T47D (cell line): ENCODE measurements at regions not wholly inside any gene's neighbourhood (a gene's known extent, or its start where the extent isn't known, plus 50 kb on each side); places are given as distances from the start of the nearest gene placed in this dataset.

Experiments used
- DNase-seq, 2 experiments: peaks; one replicate each; pipeline versions ENCODE4 v3.0.0 to v3.0.0-alpha.2; 2011 to 2012; ENCODE audit warnings: low read depth in 1 of 2, low spot score in 1 of 2
- JUND ChIP-seq: IDR thresholded peaks from 2 replicates; pipeline ENCODE4 v1.6.1; 2012; ENCODE audit warnings: low read depth
- in situ Hi-C: cut with HindIII; loops from 2 replicates; pipeline ENCODE4 v1.10.0; 2016; ENCODE audit warnings: low sequenced_read_pairs, low pct_unique_long_range_greater_than_20kb

DNA sequence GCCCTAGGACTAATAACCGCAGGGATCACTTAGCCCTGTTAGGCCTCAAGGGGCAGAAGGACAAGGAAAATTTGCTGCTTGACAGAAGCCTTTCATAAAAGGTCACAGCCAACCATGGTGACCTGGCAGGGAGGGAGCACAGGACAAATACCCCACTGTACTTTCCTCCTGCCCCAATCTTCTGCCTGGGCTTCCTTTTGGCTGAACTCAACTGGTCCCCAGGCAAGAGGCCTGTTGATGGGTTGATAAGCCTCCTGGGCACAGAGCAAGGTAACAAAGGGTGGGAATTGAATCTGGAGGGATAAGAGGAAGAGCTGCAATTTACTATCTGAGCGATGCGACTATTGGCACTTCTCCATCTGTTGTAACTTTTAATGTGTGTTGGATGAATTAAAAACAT is 392.9 kb downstream of the RASEF start:
- in situ Hi-C loops: no loop called here
- no peak for TF ChIP-seq JUND
- no peak for DNase-seq

DNA sequence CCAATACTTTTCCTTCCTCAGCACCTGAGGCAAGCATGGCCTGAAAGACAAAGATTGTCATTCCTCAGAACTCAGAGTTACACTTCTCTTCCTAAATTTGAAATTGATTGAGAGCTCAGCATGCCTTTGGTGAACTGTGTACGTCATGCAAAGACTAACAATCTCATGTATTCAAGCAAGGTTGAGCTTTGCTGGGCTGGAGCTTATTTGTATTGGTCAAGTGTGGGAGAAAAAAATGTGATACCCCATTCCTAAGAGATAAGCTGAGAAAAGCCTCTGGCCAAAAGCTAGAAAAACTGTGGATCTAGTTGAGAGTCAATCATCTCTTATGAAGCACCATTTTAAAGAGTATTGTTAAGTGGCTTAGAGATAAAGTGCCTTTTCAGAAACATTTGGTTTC is 392.2 kb downstream of the RASEF start:
- in situ Hi-C loops: no loop called here
- DNase-seq: no peak
- TF ChIP-seq JUND: no peak

DNA sequence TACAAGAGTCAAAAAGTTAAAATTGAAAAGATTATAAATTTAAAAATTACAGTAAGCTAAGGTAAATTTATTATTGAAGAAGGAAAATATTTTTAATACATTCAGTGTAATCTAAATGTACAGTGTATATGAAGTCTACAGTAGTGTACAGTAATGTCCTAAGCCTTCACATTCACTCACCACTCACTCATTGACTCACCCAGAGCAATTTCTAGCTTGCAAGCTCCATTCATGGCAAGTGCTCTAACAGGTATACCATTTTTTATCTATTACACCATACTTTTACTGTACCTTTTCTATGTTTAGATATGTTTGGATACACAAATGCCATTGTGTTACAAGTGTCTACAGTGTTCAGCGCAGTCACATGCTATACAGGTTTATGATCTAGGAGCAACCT is 389.7 kb downstream of the RASEF start:
- no peak for DNase-seq
- no peak for TF ChIP-seq JUND
- in situ Hi-C loops: no loop called here

DNA sequence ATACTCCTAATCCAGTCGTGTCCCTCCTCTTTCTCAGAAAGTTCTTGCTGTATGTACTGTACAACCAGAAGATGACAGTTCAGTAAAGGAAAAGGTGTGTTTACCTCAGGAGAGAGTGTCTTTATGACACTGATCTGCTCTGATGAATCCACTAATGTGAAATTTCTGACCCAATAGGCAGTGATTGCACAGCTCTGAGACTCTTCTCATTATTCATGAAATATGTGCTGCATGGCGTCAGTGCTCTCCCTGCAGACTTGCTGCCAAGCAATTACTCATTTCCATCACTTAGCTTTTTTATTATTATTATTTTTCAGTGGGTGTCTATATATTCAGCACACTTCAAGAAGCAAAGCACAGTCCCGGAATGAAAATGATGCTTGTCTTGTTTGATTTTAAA is 389.0 kb downstream of the RASEF start:
- in situ Hi-C loops: no loop called here
- no peak for DNase-seq
- no peak for TF ChIP-seq JUND

DNA sequence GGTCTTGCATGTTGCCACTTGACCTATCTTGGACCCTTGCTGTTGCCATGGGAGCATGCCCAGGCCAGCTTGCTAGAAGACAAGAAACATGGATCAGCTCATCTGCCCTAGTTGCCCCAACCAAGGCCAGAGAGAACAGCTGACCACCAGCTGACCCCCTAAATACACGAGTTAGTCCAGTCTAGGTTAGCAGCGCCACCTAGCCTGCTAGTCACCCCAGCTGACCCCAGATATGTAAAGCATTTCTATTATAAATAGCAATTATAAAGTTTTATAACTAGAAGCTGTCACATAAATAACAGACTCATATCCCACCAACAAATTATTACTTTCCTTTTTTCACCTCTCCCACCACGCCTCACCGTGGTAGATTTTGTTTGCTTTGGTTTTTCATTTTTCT is 387.8 kb downstream of the RASEF start:
- in situ Hi-C loops: no loop called here
- TF ChIP-seq JUND: no peak
- no peak for DNase-seq

DNA sequence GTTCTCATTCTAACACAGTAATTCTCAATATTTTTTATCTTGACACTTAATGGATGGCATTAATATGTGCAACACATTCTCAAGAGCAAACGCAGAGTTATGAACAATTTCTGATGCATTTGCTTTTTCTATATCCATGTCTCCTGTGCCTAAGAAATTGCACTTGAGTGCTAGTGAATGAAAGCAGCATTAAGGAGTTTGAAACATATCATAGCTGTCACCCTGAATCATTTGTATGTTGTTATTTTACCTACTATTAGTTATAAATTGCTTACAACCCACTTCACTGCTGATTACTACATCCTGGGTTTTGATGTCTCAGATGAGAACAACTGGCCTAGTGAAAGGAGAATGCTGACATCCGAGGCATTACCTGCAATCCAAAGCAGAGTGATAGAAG is 387.3 kb downstream of the RASEF start:
- no peak for TF ChIP-seq JUND
- in situ Hi-C loops: no loop called here
- DNase-seq: no peak

DNA sequence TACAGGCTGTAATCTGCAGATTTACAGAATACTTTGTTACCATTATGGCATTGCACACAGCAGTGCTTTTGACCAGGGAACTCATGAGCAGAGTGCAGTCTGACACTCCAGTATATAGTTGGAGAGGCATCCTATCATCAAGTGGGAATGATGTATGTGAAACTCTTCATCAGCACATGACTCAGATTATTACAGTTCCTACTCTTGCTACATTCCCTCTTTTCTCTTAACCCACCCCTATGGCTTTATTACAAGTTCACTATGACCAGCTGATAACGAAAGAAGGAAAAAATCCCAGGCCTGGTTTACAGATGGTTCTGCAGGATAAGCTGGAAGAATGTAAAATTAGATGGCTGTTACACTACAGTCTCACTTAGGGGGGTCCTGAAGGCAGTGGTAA is 385.9 kb downstream of the RASEF start:
- in situ Hi-C loops: no loop called here
- TF ChIP-seq JUND: no peak
- DNase-seq: no peak

DNA sequence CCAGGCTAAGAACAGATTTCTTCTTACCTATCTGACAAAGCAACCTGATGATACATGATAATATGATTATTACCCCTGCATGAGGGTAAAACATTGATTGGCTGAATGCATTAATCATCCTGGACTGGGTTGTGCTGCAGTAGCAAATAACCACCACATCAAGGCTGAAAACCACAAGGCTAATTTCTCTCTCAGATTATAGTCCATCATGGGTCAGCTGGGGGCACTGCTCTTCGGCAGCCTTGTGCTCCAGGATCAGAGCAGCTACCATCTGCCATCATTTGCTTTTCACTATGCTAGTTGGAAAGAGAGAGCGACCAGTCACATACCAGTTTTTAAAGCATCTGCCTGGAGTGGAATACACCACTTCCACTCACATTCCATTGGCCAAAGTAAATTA is 383.5 kb downstream of the RASEF start:
- no peak for TF ChIP-seq JUND
- no peak for DNase-seq
- in situ Hi-C loops: no loop called here

DNA sequence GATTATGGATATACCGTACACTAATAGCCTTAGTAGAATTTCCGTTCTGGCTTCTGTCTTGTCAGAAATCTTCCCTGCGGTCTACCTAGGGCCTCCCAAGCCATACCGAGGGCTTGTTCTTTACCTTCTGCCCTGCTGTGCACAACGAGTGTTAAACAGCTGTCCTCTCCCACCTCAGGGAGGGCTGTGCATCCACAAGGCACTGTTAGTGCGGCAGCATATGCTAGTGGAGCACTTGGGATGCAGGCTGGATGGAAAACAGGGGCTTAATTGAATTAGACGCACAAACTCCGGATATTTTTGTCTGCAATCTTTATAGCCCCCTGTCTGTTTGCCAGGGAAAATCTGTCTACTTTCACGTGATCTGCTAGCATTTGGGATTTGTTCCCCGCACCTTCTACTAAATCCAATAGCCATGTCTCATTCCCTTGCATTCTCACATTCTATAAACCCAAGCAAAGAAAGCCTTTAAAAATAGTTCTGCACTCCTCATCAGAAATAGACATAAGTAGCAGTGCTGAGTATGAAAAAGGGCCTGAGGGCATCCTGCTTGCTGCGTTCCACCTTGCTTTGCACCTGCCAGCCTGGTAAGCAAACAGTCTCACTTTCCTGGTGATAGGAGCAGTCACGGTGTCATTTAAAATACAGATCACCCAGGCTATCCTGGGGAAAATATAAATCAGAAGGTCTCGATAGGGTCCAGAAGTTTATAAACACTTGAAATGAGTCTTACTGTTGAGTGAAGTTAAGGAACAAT is 382.6 kb downstream of the RASEF start:
- TF ChIP-seq JUND: no peak
- peak; percentile 9 to 54 for DNase-seq
- in situ Hi-C loops: no loop called here

DNA sequence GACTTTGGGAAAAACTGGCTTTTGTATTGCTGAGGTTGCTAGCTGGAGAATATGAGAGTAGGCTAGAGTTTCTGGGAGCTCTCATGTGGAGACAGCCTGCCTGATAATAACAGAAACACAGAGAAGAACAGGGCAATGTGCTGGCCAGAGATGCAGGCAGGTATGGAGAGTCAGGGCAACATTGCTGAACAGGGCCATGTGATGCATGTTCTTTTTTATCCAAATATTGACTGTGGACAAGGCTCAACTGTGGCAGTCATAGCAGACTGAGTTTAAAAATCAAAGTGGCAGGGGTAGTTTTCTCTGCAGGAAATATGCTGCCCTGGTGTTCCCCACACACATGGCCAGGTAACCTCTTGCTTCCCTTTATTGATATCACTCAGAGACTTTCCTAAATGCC is 381.1 kb downstream of the RASEF start:
- no peak for TF ChIP-seq JUND
- DNase-seq: peak in 1 of 2 experiments; percentile 30
- in situ Hi-C loops: no loop called here

DNA sequence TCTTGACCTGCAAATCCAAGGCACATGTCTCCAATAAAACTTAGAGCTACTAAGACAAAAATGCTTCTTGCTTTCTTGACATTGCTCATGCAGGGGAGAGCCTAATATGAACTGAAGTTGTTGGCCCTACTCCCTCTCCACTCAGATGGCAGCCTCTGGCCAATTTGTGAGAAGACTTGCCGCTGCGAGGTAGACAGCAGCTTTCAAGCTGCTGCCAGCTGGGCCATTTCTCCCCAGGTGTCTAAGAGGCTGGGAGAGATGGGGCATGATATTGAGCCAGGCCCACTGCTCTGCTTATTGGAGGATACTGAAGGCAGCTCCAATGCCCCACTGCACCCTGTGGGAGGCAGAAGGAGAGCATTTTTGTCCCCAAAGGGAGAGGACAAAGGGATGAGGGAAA is 380.5 kb downstream of the RASEF start:
- DNase-seq: no peak
- in situ Hi-C loops: no loop called here

DNA sequence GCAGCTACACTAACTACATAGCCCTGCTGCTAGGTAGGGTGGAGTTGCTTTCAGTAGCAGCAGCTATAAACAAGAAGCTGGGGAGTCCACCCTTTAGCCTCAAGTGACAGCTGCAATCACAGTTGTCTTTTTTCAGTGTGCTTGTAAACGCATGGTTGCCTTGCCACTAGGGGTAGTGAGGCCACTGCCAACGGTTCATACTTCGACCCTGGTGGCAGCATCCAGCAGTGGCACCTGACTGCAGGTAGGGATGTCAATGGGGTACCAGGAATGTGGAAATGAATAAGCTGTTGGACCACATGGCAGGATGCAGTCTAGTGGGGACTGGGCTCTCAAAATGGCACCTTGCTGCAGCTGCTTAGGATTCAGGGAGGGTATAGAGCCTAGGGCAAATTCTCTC is 367.2 kb downstream of the RASEF start:
- in situ Hi-C loops: no loop called here
- no peak for TF ChIP-seq JUND
- no peak for DNase-seq

More for the DNA sequence above, 380.5 kb downstream of the RASEF start:
- TF ChIP-seq JUND: no peak

DNA sequence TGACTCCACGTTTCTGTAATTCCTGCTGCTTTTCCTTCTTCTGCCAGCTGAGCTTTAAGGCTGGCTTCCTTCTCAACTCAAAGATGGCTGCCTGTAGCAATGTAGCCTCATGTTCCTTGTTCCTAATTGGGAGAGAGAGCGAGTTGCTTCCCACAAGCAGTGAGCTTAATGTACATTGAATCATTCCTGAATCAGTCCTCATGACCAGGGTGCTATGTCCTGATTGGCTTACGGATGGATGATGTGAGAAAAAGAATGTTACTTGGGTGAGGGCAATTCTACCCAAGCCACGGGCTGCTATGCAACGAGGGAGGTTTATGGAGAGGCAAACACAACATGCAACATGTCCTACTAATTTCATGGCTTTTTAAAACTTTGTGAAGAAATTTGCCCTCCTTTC is 356.2 kb downstream of the RASEF start:
- TF ChIP-seq JUND: no peak
- DNase-seq: no peak
- in situ Hi-C loops: no loop called here

DNA sequence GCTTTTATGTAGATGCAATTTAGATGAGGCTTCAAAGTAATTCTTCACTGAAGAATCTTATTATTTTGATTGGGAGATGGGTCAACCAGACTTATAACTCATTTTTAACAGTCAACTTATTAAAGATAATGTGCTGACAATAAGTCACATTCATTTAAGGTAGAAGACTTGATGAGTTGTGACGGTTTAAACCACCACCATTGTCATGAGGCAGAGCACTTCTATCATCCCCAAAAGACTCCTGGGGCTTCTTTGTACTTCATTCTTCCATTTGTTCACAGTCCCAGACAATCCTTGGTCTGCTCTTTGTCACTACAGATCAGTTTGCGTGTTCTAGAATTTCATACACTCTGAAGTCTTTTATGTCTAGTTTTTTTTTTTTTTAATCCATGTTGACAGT is 346.1 kb downstream of the RASEF start:
- in situ Hi-C loops: no loop called here
- no peak for DNase-seq
- no peak for TF ChIP-seq JUND

DNA sequence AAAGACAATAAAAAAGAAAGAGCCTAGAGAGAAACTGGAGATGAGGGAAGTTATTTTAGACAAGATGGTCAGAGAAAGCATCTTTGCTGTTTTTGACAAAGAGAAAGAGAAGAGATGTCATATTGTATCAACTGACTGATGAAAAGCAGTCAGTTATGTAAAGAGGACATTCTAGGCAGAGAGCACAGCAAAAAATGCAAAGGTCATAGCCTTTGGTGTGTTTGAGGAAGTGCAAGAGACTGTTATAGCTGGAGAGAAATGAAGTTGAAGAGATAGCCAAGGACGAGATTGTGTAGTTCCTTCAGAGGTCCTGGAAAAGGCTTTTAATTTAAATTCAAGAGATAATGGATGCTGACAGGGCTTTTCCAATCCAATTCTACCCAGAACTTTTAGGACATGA is 342.4 kb downstream of the RASEF start:
- no peak for DNase-seq
- in situ Hi-C loops: no loop called here
- TF ChIP-seq JUND: no peak
